Epithelial cell of proximal tubule (primary cell): ENCODE measurements at regions not wholly inside any gene's neighbourhood (a gene's known extent, or its start where the extent isn't known, plus 50 kb on each side); places are given as distances from the start of the nearest gene placed in this dataset.

Experiments used
- DNase-seq: peaks from one replicate; pipeline ENCODE4 v3.0.0-alpha.2; 2011; ENCODE audit warnings: low read depth
- H3K4me3 ChIP-seq: 2 replicates; pipeline ENCODE4 v1.5.1; 2011; ENCODE audit warnings: low read depth, mild to moderate bottlenecking, low read length
- TF ChIP-seq, protein P1 (sequence below): conservative IDR thresholded peaks from 2 replicates; pipeline ENCODE4 v1.5.1; 2012; ENCODE audit warnings: low read depth, mild to moderate bottlenecking, low read length

DNA sequence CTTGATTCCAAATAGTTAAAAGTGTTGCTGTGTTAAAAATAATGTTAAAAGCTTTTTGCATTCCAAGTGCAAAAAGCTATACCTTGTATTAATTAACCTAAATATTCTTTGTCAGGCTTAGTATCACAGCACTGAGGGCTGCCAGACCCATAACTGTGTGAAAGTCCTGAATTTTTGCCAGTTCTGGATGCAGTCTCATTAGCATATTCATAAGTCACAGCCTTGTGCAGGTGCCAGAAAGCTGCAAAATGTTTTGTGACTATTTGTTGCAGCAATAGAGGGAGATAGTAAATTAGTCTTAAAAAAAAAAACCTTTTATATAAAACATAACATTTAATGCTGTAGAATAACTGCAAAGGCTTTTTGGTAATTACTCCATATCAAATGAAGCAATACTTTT, 56.6 kb downstream of the SLITRK1 start:
- TF ChIP-seq, protein P1, sequence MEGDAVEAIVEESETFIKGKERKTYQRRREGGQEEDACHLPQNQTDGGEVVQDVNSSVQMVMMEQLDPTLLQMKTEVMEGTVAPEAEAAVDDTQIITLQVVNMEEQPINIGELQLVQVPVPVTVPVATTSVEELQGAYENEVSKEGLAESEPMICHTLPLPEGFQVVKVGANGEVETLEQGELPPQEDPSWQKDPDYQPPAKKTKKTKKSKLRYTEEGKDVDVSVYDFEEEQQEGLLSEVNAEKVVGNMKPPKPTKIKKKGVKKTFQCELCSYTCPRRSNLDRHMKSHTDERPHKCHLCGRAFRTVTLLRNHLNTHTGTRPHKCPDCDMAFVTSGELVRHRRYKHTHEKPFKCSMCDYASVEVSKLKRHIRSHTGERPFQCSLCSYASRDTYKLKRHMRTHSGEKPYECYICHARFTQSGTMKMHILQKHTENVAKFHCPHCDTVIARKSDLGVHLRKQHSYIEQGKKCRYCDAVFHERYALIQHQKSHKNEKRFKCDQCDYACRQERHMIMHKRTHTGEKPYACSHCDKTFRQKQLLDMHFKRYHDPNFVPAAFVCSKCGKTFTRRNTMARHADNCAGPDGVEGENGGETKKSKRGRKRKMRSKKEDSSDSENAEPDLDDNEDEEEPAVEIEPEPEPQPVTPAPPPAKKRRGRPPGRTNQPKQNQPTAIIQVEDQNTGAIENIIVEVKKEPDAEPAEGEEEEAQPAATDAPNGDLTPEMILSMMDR = no peak
- no peak overlapping the region for H3K4me3 ChIP-seq
- no peak for DNase-seq

DNA sequence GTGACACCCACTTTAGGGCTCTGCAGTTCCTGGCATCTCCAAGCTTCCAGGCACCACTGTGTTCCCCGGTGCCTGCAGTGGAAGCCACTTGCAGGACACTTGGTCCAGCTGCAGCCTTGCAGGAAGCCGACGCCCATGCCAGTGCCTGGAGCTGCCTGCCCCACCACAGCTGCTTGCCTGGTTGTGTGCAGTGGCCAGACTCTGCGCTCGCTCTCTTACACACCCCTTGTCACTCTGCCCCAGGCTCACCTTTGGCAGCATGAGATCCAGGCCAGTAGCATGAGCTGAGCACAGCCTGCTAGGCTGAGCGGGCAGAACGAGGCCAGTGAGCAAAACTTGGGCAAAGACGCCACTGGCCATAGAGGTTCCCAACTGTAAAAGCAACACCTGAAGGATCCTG, 57.7 kb downstream of the SLITRK1 start:
- no peak for DNase-seq
- TF ChIP-seq, protein P1 = no peak
- no peak overlapping the region for H3K4me3 ChIP-seq

DNA sequence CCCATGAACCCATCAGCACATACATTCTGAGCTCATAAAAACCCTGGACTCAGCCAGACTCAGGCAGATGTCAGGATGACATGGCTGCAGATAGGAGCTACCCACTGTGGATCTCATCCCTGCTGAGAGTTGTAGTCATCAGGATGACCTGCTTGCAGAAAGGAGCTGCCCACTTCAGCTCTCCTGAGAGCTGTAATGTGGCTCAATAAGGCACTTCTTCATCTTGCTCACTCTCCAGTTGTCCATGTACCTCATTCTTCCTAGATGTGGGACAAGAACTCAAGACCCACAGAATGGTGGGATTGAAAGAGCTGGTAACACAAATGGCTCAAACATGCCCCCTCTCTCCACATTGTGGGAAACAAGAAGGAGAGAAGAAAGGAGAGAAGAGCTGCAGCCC, 58.2 kb downstream of the SLITRK1 start:
- no peak for DNase-seq
- TF ChIP-seq, protein P1 = no peak

DNA sequence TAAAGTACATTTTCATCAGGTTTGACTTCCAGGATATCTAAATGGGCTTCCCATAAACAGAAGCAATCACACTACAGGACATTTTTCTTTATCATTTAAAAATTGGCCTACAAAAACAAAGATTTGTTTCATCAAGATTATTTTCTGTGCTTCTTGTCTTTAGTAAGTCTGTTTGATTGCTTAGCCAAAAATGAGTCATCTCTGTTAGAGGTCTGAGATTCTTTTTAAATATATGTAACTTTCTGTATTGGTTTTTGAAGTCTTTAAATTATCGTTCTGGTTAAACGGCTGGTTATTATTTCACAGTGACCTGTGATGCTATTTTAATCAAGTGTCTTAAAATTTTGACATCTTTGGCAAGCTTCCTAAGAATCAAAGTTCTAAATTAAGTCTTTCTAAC, 62.7 kb downstream of the SLITRK1 start:
- no peak overlapping the region for H3K4me3 ChIP-seq
- TF ChIP-seq, protein P1 = no peak
- DNase-seq = no peak

More for the DNA sequence above, 58.2 kb downstream of the SLITRK1 start:
- no peak overlapping the region for H3K4me3 ChIP-seq

DNA sequence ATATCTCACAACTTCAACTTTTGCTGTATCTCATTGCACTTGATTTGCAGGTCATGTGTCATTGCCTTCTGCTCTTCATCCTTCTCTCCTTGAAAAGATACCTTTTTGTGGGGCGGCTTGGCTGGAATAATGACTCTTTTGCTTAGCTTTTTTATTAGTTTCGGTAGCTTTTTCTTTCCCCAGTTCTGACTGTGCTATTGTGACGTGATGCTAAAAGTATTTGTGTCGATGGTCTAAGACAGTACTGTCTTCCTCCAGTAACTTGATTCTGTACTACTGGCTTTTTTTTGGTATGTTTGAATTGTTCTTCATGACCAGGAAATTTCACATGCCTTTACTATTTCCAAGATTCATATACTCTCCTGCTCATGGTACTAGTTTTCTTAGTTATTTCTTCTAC, 63.1 kb downstream of the SLITRK1 start:
- DNase-seq = no peak
- TF ChIP-seq, protein P1 = no peak
- no peak overlapping the region for H3K4me3 ChIP-seq

DNA sequence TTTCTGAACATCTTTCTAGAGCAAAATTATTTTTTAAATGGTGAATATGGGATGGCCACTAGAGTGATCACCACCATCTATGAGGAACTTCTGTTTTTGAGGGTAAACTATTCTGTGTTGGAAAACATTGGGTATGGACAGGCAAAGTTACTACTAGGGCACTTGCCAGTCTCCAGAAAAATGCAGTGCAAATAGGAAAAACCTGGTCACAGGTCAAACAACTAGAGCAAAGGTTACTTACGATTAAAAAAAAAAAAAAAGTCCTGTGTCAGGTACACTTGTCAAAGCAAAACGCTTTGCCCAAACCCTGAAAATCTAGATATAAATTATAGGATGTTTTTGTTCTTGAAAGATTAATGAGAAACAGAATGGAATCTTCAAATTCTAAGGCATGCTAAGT, 66.2 kb downstream of the SLITRK1 start:
- no peak overlapping the region for H3K4me3 ChIP-seq
- TF ChIP-seq, protein P1 = no peak
- DNase-seq = no peak

DNA sequence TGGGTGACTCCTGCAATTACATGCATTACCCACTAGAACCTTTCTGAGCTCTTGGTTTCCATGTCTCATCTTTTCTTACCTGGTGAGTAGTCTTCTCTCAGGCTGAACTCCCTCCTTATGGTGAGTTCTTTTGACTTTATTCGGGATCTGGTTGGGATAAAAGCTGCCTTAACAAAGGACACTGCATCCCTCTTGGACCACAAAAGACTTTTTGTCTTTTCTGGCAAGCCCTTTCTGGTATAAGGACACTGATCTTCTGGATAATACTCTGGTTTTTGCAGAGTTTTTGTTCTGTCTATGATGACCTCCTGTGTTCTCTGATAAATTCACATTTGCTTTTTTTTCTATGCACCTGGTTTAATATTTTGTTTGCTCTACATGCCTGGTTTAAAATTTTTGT, 66.7 kb downstream of the SLITRK1 start:
- TF ChIP-seq, protein P1 = no peak
- no peak for DNase-seq
- H3K4me3 ChIP-seq = no peak overlapping the region
